Stomach smooth muscle (tissue), 2 donors: ENCODE measurements at regions not wholly inside any gene's neighbourhood (a gene's known extent, or its start where the extent isn't known, plus 50 kb on each side); places are given as distances from the start of the nearest gene placed in this dataset.

ENCODE experiments used
- H3K27ac ChIP-seq: one replicate; pipeline ENCODE4 v1.7.0; 2013; ENCODE audit warnings: mild to moderate bottlenecking, low read length, inconsistent platforms
- H3K27me3 ChIP-seq, 2 donors: one replicate each; pipeline ENCODE4 v1.7.0; 2013; ENCODE audit warnings: low read length in 2 of 2; ENCODE audit not compliant: insufficient read depth in 2 of 2, control insufficient read depth in 1 of 2
- H3K36me3 ChIP-seq, 2 donors: one replicate each; pipeline ENCODE4 v1.7.0; 2013; ENCODE audit warnings: low read length in 2 of 2; ENCODE audit not compliant: control insufficient read depth in 2 of 2, insufficient read depth in 2 of 2
- H3K4me1 ChIP-seq: one replicate; pipeline ENCODE4 v1.7.0; 2013; ENCODE audit warnings: low read length; ENCODE audit not compliant: control insufficient read depth, insufficient read depth
- H3K4me3 ChIP-seq, 2 donors: one replicate each; pipeline ENCODE4 v1.7.0; 2013; ENCODE audit warnings: low read length in 2 of 2
- H3K9ac ChIP-seq, 2 donors: one replicate each; pipeline ENCODE4 v1.7.0; 2013; ENCODE audit warnings: low read length in 2 of 2, mild to moderate bottlenecking in 1 of 2
- H3K9me3 ChIP-seq, 2 donors: one replicate each; pipeline ENCODE4 v1.7.0; 2013; ENCODE audit warnings: low read length in 2 of 2; ENCODE audit not compliant: control insufficient read depth in 2 of 2
- donor health status: healthy.
- donor health status: Pancreatic carcinoma.

- peak overlapping the region in 1 of 2 donors; percentile 36 for H3K9ac ChIP-seq
- H3K27ac ChIP-seq, result peak overlapping the region; percentile 58
- H3K4me1 ChIP-seq, result peaks cover 55% of the 10 kb centered on the region
- H3K4me3 ChIP-seq, result peak overlapping the region in 1 of 2 donors; percentile 8
- no peaks in the 10 kb centered on the region for H3K27me3 ChIP-seq
- H3K36me3 ChIP-seq, result no peaks in the 10 kb centered on the region
- H3K9me3 ChIP-seq, result no peaks in the 10 kb centered on the region
Observed at GRCh38 chr13:44296856-44297255, 76.8 kb upstream of the SERP2 start.

GRCh38 chr13:44298314-44298713 lies 75.3 kb upstream of the SERP2 start:
- no peak overlapping the region for H3K27ac ChIP-seq
- no peak overlapping the region for H3K9ac ChIP-seq
- no peaks in the 10 kb centered on the region for H3K27me3 ChIP-seq
- H3K36me3 ChIP-seq, result no peaks in the 10 kb centered on the region
- peaks cover 55% of the 10 kb centered on the region for H3K4me1 ChIP-seq
- H3K4me3 ChIP-seq, result no peak overlapping the region
- H3K9me3 ChIP-seq, result no peaks in the 10 kb centered on the region

- Histone ChIP-seq H3K4me3 (no peak overlapping the region), H3K9me3 (no peaks in the 10 kb centered on the region), H3K27me3 (no peaks in the 10 kb centered on the region), H3K4me1 (peaks cover 56% of the 10 kb centered on the region), H3K27ac (peak overlapping the region; percentile 97), H3K9ac (no peak overlapping the region), H3K36me3 (no peaks in the 10 kb centered on the region)
Observed at GRCh38 chr13:44299152-44299943, 74.3 kb upstream of the SERP2 start.

GRCh38 chr13:44300895-44301638 lies 72.6 kb upstream of the SERP2 start:
- Histone ChIP-seq H3K4me1 (peaks cover 70% of the 10 kb centered on the region), H3K4me3 (peak overlapping the region in 1 of 2 donors; percentile 29), H3K36me3 (no peaks in the 10 kb centered on the region), H3K9me3 (no peaks in the 10 kb centered on the region), H3K9ac (peak overlapping the region in 1 of 2 donors; percentile 45), H3K27ac (peak overlapping the region; percentile 97), H3K27me3 (no peaks in the 10 kb centered on the region)

GRCh38 chr13:44301639-44302015 lies 72.0 kb upstream of the SERP2 start:
- peak overlapping the region in 1 of 2 donors; percentile 41 for H3K9ac ChIP-seq
- H3K27ac ChIP-seq, result peak overlapping the region; percentile 97
- H3K9me3 ChIP-seq, result no peaks in the 10 kb centered on the region
- H3K4me3 ChIP-seq, result no peak overlapping the region
- no peaks in the 10 kb centered on the region for H3K36me3 ChIP-seq
- H3K27me3 ChIP-seq, result no peaks in the 10 kb centered on the region
- H3K4me1 ChIP-seq, result peaks cover 74% of the 10 kb centered on the region

GRCh38 chr13:44302233-44302632 lies 71.4 kb upstream of the SERP2 start:
- Histone ChIP-seq H3K36me3 (no peaks in the 10 kb centered on the region), H3K4me3 (no peak overlapping the region), H3K9me3 (no peaks in the 10 kb centered on the region), H3K4me1 (peaks cover 71% of the 10 kb centered on the region), H3K27me3 (no peaks in the 10 kb centered on the region), H3K27ac (peak overlapping the region; percentile 97), H3K9ac (no peak overlapping the region)

GRCh38 chr13:44302940-44303575 lies 70.6 kb upstream of the SERP2 start:
- Histone ChIP-seq H3K27ac (peak overlapping the region; percentile 97), H3K4me3 (no peak overlapping the region), H3K27me3 (no peaks in the 10 kb centered on the region), H3K36me3 (no peaks in the 10 kb centered on the region), H3K9me3 (no peaks in the 10 kb centered on the region), H3K4me1 (peaks cover 74% of the 10 kb centered on the region), H3K9ac (peak overlapping the region in 1 of 2 donors; percentile 36)

- Histone ChIP-seq H3K9me3 (no peaks in the 10 kb centered on the region), H3K4me1 (peaks cover 76% of the 10 kb centered on the region), H3K27me3 (no peaks in the 10 kb centered on the region), H3K9ac (peak overlapping the region; percentile 36 to 47), H3K4me3 (peak overlapping the region in 1 of 2 donors; percentile 35), H3K27ac (peak overlapping the region; percentile 97), H3K36me3 (no peaks in the 10 kb centered on the region)
Observed at GRCh38 chr13:44303681-44304432, 69.8 kb upstream of the SERP2 start.

- peaks cover 76% of the 10 kb centered on the region for H3K4me1 ChIP-seq
- no peaks in the 10 kb centered on the region for H3K27me3 ChIP-seq
- peak overlapping the region; percentile 97 for H3K27ac ChIP-seq
- H3K9me3 ChIP-seq, result no peaks in the 10 kb centered on the region
- H3K9ac ChIP-seq, result peak overlapping the region; percentile 21 to 36
- no peak overlapping the region for H3K4me3 ChIP-seq
- no peaks in the 10 kb centered on the region for H3K36me3 ChIP-seq
Observed at GRCh38 chr13:44304433-44304725, 69.2 kb upstream of the SERP2 start.

- no peaks in the 10 kb centered on the region for H3K27me3 ChIP-seq
- H3K9ac ChIP-seq, result peak overlapping the region in 1 of 2 donors; percentile 15
- H3K36me3 ChIP-seq, result no peaks in the 10 kb centered on the region
- peak overlapping the region; percentile 97 for H3K27ac ChIP-seq
- no peak overlapping the region for H3K4me3 ChIP-seq
- peaks cover 80% of the 10 kb centered on the region for H3K4me1 ChIP-seq
- no peaks in the 10 kb centered on the region for H3K9me3 ChIP-seq
Observed at GRCh38 chr13:44305286-44305685, 68.3 kb upstream of the SERP2 start.
